Trophoblast cell (in vitro differentiated cells and primary cell): ENCODE measurements at regions not wholly inside any gene's neighbourhood (a gene's known extent, or its start where the extent isn't known, plus 50 kb on each side); places are given as distances from the start of the nearest gene placed in this dataset.

Experiments
- DNase-seq, 2 donors: peaks; one replicate each; pipeline ENCODE4 v3.0.0-alpha.2; 2016
- H2AFZ ChIP-seq: 2 replicates; pipeline ENCODE4 v1.6.1; 2013; ENCODE audit warnings: low read length, moderate library complexity, mild to moderate bottlenecking; ENCODE audit not compliant: insufficient read depth, poor library complexity
- H2AK5ac ChIP-seq: 2 replicates; pipeline ENCODE4 v1.6.1; 2013; ENCODE audit warnings: mild to moderate bottlenecking, low read length
- H2BK120ac ChIP-seq: 2 replicates; pipeline ENCODE4 v1.6.1; 2013; ENCODE audit warnings: low read length, mild to moderate bottlenecking, moderate library complexity; ENCODE audit not compliant: insufficient read depth, poor library complexity
- H2BK12ac ChIP-seq: 2 replicates; pipeline ENCODE4 v1.6.1; 2013; ENCODE audit warnings: mild to moderate bottlenecking, low read length, moderate library complexity
- H2BK5ac ChIP-seq: 2 replicates; pipeline ENCODE4 v1.6.1; 2013; ENCODE audit warnings: low read length, low read depth, moderate library complexity, mild to moderate bottlenecking; ENCODE audit not compliant: poor library complexity
- H3K14ac ChIP-seq: 2 replicates; pipeline ENCODE4 v1.6.1; 2013; ENCODE audit warnings: mild to moderate bottlenecking, low read length
- H3K18ac ChIP-seq: 2 replicates; pipeline ENCODE4 v1.6.1; 2013; ENCODE audit warnings: mild to moderate bottlenecking, low read length
- H3K23ac ChIP-seq: 2 replicates; pipeline ENCODE4 v1.6.1; 2013; ENCODE audit warnings: low read length
- H3K27ac ChIP-seq: 2 replicates; pipeline ENCODE4 v1.5.1; 2013; ENCODE audit warnings: low read depth, mild to moderate bottlenecking, inconsistent platforms, low read length, moderate library complexity
- H3K27me3 ChIP-seq: 2 replicates; pipeline ENCODE4 v1.6.1; 2013; ENCODE audit warnings: inconsistent platforms, mild to moderate bottlenecking, low read length, moderate library complexity; ENCODE audit not compliant: insufficient read depth
- H3K36me3 ChIP-seq, 2 experiments: 1 replicate in 1 of 2; 2 replicates in 1 of 2; pipeline ENCODE4 v1.6.1; 2013; ENCODE audit warnings: low read length in 2 of 2, mild to moderate bottlenecking in 2 of 2, moderate library complexity in 1 of 2; ENCODE audit not compliant: insufficient read depth in 2 of 2, control insufficient read depth in 1 of 2
- H3K4ac ChIP-seq: 2 replicates; pipeline ENCODE4 v1.6.1; 2013; ENCODE audit warnings: low read depth, mild to moderate bottlenecking, low read length, moderate library complexity
- H3K4me1 ChIP-seq, 2 experiments: 1 replicate in 1 of 2; 2 replicates in 1 of 2; pipeline ENCODE4 v1.6.1; 2013; ENCODE audit warnings: low read length in 2 of 2, mild to moderate bottlenecking in 2 of 2, moderate library complexity in 1 of 2; ENCODE audit not compliant: insufficient read depth in 2 of 2, control insufficient read depth in 1 of 2
- H3K4me2 ChIP-seq: 2 replicates; pipeline ENCODE4 v1.6.1; 2013; ENCODE audit warnings: inconsistent platforms, mild to moderate bottlenecking, low read length, moderate library complexity
- H3K4me3 ChIP-seq: 2 replicates; pipeline ENCODE4 v1.5.1; 2013; ENCODE audit warnings: mild to moderate bottlenecking, low read depth, low read length, inconsistent platforms
- H3K79me1 ChIP-seq: one replicate; pipeline ENCODE4 v1.6.1; 2013; ENCODE audit warnings: low read length
- H3K79me2 ChIP-seq: 2 replicates; pipeline ENCODE4 v1.6.1; 2013; ENCODE audit warnings: low read length, mild to moderate bottlenecking; ENCODE audit not compliant: control insufficient read depth, insufficient read depth, poor library complexity
- H3K9ac ChIP-seq: 2 replicates; pipeline ENCODE4 v1.6.1; 2013; ENCODE audit warnings: mild to moderate bottlenecking, low read length
- H3K9me3 ChIP-seq: 2 replicates; pipeline ENCODE4 v1.6.1; 2013; ENCODE audit warnings: low read depth, mild to moderate bottlenecking, control low read depth, inconsistent platforms, low read length; ENCODE audit not compliant: insufficient read depth
- H4K12ac ChIP-seq: 2 replicates; pipeline ENCODE4 v1.6.1; 2013; ENCODE audit warnings: low read depth, mild to moderate bottlenecking, low read length, moderate library complexity
- H4K8ac ChIP-seq: 2 replicates; pipeline ENCODE4 v1.6.1; 2013; ENCODE audit warnings: low read depth, mild to moderate bottlenecking, low read length, moderate library complexity
- H4K91ac ChIP-seq: one replicate; pipeline ENCODE4 v1.6.1; 2013; ENCODE audit warnings: low read depth, mild to moderate bottlenecking, low read length, moderate library complexity
- WGBS: extraction: QIAGEN DNeasy Blood & Tissue Kit; methylation state at CpG from one replicate; pipeline ENCODE4 v1.1.7; 2013; ENCODE audit warnings: missing lambda C conversion rate; ENCODE audit not compliant: insufficient read length, insufficient coverage; ENCODE audit errors: extremely low coverage; 5-methylcytosine and 5-hydroxymethylcytosine counted together

- H3K9ac ChIP-seq = no peak overlapping the region
- H2BK12ac ChIP-seq = no peak overlapping the region
- H3K4me3 ChIP-seq = no peak overlapping the region
- H3K18ac ChIP-seq = no peak overlapping the region
- H3K27ac ChIP-seq = no peak overlapping the region
- peak; percentile 8 to 59 for DNase-seq
- H3K79me2 ChIP-seq = no peaks in the 10 kb centered on the region
- no peak overlapping the region for H3K23ac ChIP-seq
- no peak overlapping the region for H2BK120ac ChIP-seq
- no peak overlapping the region for H2AFZ ChIP-seq
- H3K9me3 ChIP-seq = no peaks in the 10 kb centered on the region
- no peak overlapping the region for H3K4ac ChIP-seq
- H3K79me1 ChIP-seq = no peaks in the 10 kb centered on the region
- H2BK5ac ChIP-seq = no peak overlapping the region
- no peak overlapping the region for H4K8ac ChIP-seq
- no CpG with 5 or more reads among the region's 4 CpGs for WGBS
- H3K4me2 ChIP-seq = no peak overlapping the region
- no peak overlapping the region for H2AK5ac ChIP-seq
- H3K14ac ChIP-seq = no peak overlapping the region
- no peaks in the 10 kb centered on the region for H3K27me3 ChIP-seq
- H4K91ac ChIP-seq = no peak overlapping the region
- H4K12ac ChIP-seq = no peak overlapping the region
- H3K36me3 ChIP-seq = peaks cover 1% of the 10 kb centered on the region in 2 experiments
- no peaks in the 10 kb centered on the region for H3K4me1 ChIP-seq
These were observed 51.5 kb upstream of the IFNE start for GRCh38 chr9:21533597-21533996.

GRCh38 chr9:21535396-21535795, 53.3 kb upstream of the IFNE start:
- Histone ChIP-seq H3K9me3 (no peaks in the 10 kb centered on the region), H2AFZ (no peak overlapping the region), H2BK5ac (no peak overlapping the region), H3K18ac (no peak overlapping the region), H4K8ac (no peak overlapping the region), H4K91ac (no peak overlapping the region), H4K12ac (no peak overlapping the region), H2BK12ac (no peak overlapping the region), H3K27me3 (no peaks in the 10 kb centered on the region), H2BK120ac (no peak overlapping the region), H3K4me1 (no peaks in the 10 kb centered on the region), H3K79me1 (no peaks in the 10 kb centered on the region), H3K4me2 (no peak overlapping the region), H3K79me2 (no peaks in the 10 kb centered on the region), H3K9ac (no peak overlapping the region), H3K14ac (no peak overlapping the region), H3K36me3 (no peaks in the 10 kb centered on the region), H3K4me3 (no peak overlapping the region), H3K4ac (no peak overlapping the region), H3K27ac (no peak overlapping the region), H3K23ac (no peak overlapping the region), H2AK5ac (no peak overlapping the region)
- no peak for DNase-seq
- no CpG with 5 or more reads among the region's 2 CpGs for WGBS

DNA sequence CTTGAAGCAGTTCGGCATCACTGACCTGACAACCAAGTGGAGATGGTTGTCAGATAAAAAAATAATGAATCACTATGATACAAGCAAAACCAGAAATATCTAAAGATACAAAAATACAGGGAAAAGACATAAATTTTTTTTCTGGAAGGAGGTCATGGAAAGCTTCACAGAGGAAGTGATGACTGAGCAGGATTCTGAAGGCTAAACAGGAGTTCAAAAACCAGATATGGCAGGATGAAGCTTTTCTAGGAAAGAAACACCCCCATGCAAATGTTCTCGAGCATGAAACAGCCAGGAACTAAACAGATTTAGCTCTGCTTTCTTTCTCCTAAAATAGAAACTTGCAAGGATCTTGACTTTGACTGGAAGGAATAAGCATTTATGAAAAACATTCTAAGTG, 60.7 kb upstream of the IFNE start:
- no peak overlapping the region for H3K4ac ChIP-seq
- H2AK5ac ChIP-seq = no peak overlapping the region
- no peak overlapping the region for H2BK12ac ChIP-seq
- WGBS = no CpG with 5 or more reads among the region's 2 CpGs
- H3K79me1 ChIP-seq = no peaks in the 10 kb centered on the region
- no peak overlapping the region for H3K4me3 ChIP-seq
- no peak overlapping the region for H4K91ac ChIP-seq
- no peak overlapping the region for H3K23ac ChIP-seq
- no peak overlapping the region for H4K12ac ChIP-seq
- H3K4me1 ChIP-seq = no peaks in the 10 kb centered on the region
- no peaks in the 10 kb centered on the region for H3K9me3 ChIP-seq
- no peak overlapping the region for H2AFZ ChIP-seq
- H4K8ac ChIP-seq = no peak overlapping the region
- no peak overlapping the region for H3K18ac ChIP-seq
- no peaks in the 10 kb centered on the region for H3K36me3 ChIP-seq
- H3K9ac ChIP-seq = no peak overlapping the region
- H2BK120ac ChIP-seq = no peak overlapping the region
- DNase-seq = no peak
- no peaks in the 10 kb centered on the region for H3K79me2 ChIP-seq
- no peak overlapping the region for H2BK5ac ChIP-seq
- H3K4me2 ChIP-seq = no peak overlapping the region
- no peaks in the 10 kb centered on the region for H3K27me3 ChIP-seq
- H3K27ac ChIP-seq = no peak overlapping the region
- H3K14ac ChIP-seq = no peak overlapping the region

GRCh38 chr9:21543187-21543586, 61.1 kb upstream of the IFNE start:
- Histone ChIP-seq H3K4me1 (no peaks in the 10 kb centered on the region), H3K79me2 (no peaks in the 10 kb centered on the region), H3K27ac (no peak overlapping the region), H3K79me1 (no peaks in the 10 kb centered on the region), H3K4me3 (no peak overlapping the region), H3K9me3 (no peaks in the 10 kb centered on the region), H2BK120ac (no peak overlapping the region), H2BK12ac (no peak overlapping the region), H3K9ac (no peak overlapping the region), H4K8ac (no peak overlapping the region), H3K4ac (no peak overlapping the region), H4K91ac (no peak overlapping the region), H3K4me2 (no peak overlapping the region), H3K36me3 (no peaks in the 10 kb centered on the region), H3K18ac (no peak overlapping the region), H3K23ac (no peak overlapping the region), H4K12ac (no peak overlapping the region), H2AK5ac (no peak overlapping the region), H2BK5ac (no peak overlapping the region), H2AFZ (no peak overlapping the region), H3K27me3 (no peaks in the 10 kb centered on the region), H3K14ac (no peak overlapping the region)
- DNase-seq = no peak
- no CpG with 5 or more reads among the region's 4 CpGs for WGBS
